Hindlimb muscle (tissue), 1 donor: ENCODE measurements at regions not wholly inside any gene's neighbourhood (a gene's known extent, or its start where the extent isn't known, plus 50 kb on each side); places are given as distances from the start of the nearest gene placed in this dataset.
A peak's percentile ranks its signal among the peaks of the same experiment; 100 is the strongest.

Source experiments
- DNase-seq: peaks from one replicate; pipeline ENCODE4 v3.0.0-alpha.2; 2013

GRCh38 chr10:124302951-124303505 lies 115.7 kb downstream of the OAT start:
- no peak for DNase-seq

- DNase-seq, result no peak
Measured at GRCh38 chr10:124301736-124302135, 117.0 kb downstream of the OAT start.

- DNase-seq, result no peak
Measured at GRCh38 chr10:124300735-124301134, 118.0 kb downstream of the OAT start.

- no peak for DNase-seq
Measured at GRCh38 chr10:124300224-124300623, 118.5 kb downstream of the OAT start.

- peak; percentile 67 for DNase-seq
Measured at GRCh38 chr10:124299696-124300095, 119.0 kb downstream of the OAT start.

GRCh38 chr10:124298891-124299290 lies 119.8 kb downstream of the OAT start:
- no peak for DNase-seq

- no peak for DNase-seq
Measured at GRCh38 chr10:124296813-124297788, 121.6 kb downstream of the OAT start.

GRCh38 chr10:124296121-124296812 lies 122.5 kb downstream of the OAT start:
- DNase-seq, result peak; percentile 67

- DNase-seq, result no peak
Measured at GRCh38 chr10:124294811-124295770, 123.6 kb downstream of the OAT start.

GRCh38 chr10:124293616-124294449 lies 124.9 kb downstream of the OAT start:
- no peak for DNase-seq

GRCh38 chr10:124292911-124293615 lies 125.7 kb downstream of the OAT start:
- DNase-seq, result no peak

- DNase-seq, result no peak
Measured at GRCh38 chr10:124291001-124291701, 127.6 kb downstream of the OAT start.

GRCh38 chr10:124289851-124290795 lies 128.6 kb downstream of the OAT start:
- no peak for DNase-seq

GRCh38 chr10:124288928-124289850 lies 129.5 kb downstream of the OAT start:
- DNase-seq, result no peak

GRCh38 chr10:124288486-124288885 lies 130.2 kb downstream of the OAT start:
- no peak for DNase-seq

GRCh38 chr10:124287791-124288190 lies 130.9 kb downstream of the OAT start:
- DNase-seq, result no peak

GRCh38 chr10:124287071-124287685 lies 131.5 kb downstream of the OAT start:
- no peak for DNase-seq
